HepG2 (cell line): ENCODE measurements at regions not wholly inside any gene's neighbourhood (a gene's known extent, or its start where the extent isn't known, plus 50 kb on each side); places are given as distances from the start of the nearest gene placed in this dataset.

ENCODE experiments used
- ATAC-seq: fragments of 200-7000 bp; cut with Tn5 transposase; 3 replicates; pipeline ENCODE4 v1.9.1; 2020; ENCODE audit warnings: mild to moderate bottlenecking, moderate library complexity
- BruUV-seq: library from RNA; stranded (reverse); fragments of 400-500 nt; replicated peaks from 2 replicates; lab custom pipeline; 2021; lab: Mats Ljungman, UMichigan
- CTCF ChIA-PET: fragments of 300-600 bp; formaldehyde crosslinking; extraction: SDS; loops from one replicate; lab custom pipeline; 2021; ENCODE audit warnings: low total read pairs, inconsistent platforms, low intra/inter-chr PET ratio; lab: Yijun Ruan, JAX
- POLR2A ChIA-PET: fragments of 350-600 bp; sonication (Branson Sonifier 250); formaldehyde crosslinking; loops from one replicate; lab custom pipeline; 2020; ENCODE audit warnings: antibody characterized with exemption, inconsistent platforms; lab: Yijun Ruan, JAX
- DNase-seq: peaks from one replicate; pipeline ENCODE4 v3.0.0-alpha.2; 2015; ENCODE audit warnings: low spot score
- FAIRE-seq: peaks from 3 replicates; lab custom pipeline; 2011; peaks lifted over from hg19 to GRCh38; lab: Jason Lieb, UNC
- H2AFZ ChIP-seq: one replicate; pipeline ENCODE4 v1.6.1; 2011; ENCODE audit warnings: low read length, inconsistent platforms
- H3K27ac ChIP-seq: fragments of 300-600 bp; 3 replicates; pipeline ENCODE4 v1.8.0; 2011; ENCODE audit warnings: mixed run types, mild to moderate bottlenecking, mixed read lengths, low read length, inconsistent platforms; ENCODE audit not compliant: insufficient read depth; ENCODE audit errors: extremely low read length
- H3K27me3 ChIP-seq, 2 experiments: fragments of 200-600 bp in 1 of 2; 2 replicates in 1 of 2; 3 replicates in 1 of 2; pipeline versions ENCODE4 v1.6.0 to v1.8.0; 2011; ENCODE audit warnings: low read length in 2 of 2, mild to moderate bottlenecking in 2 of 2, moderate library complexity in 2 of 2, inconsistent platforms in 1 of 2; ENCODE audit not compliant: insufficient read depth in 2 of 2, control insufficient read depth in 1 of 2
- H3K36me3 ChIP-seq, 2 experiments: fragments of 200-600 bp in 1 of 2; replicated peaks in 1 of 2; 2 replicates in 1 of 2; 3 replicates in 1 of 2; pipeline versions ENCODE4 v1.5.1 to v1.8.0; 2011; ENCODE audit warnings: low read length in 2 of 2, inconsistent platforms in 1 of 2; ENCODE audit not compliant: insufficient read depth in 2 of 2, control insufficient read depth in 1 of 2
- H3K4me1 ChIP-seq: 2 replicates; pipeline ENCODE4 v1.5.1; 2012; ENCODE audit warnings: low read length, inconsistent platforms; ENCODE audit not compliant: insufficient read depth
- H3K4me2 ChIP-seq: 2 replicates; pipeline ENCODE4 v1.6.0; 2011; ENCODE audit warnings: low read depth, low read length, inconsistent platforms
- H3K4me3 ChIP-seq, 3 experiments: fragments of 200-600 bp in 1 of 3; sonication (generic), shearing (Covaris generic) in 1 of 3; replicated peaks in 1 of 3; 2 replicates each; pipeline ENCODE4 v1.5.1; 2011 to 2016; ENCODE audit warnings: low read length in 3 of 3, inconsistent platforms in 2 of 3, low read depth in 2 of 3, mild to moderate bottlenecking in 2 of 3, control low read depth in 1 of 3, mixed read lengths in 1 of 3; ENCODE audit not compliant: insufficient read depth in 1 of 3
- H3K79me2 ChIP-seq: one replicate; pipeline ENCODE4 v1.6.1; 2011; ENCODE audit warnings: low read length, inconsistent platforms; ENCODE audit not compliant: insufficient read depth
- H3K9ac ChIP-seq: 2 replicates; pipeline ENCODE4 v1.6.0; 2011; ENCODE audit warnings: mild to moderate bottlenecking, low read depth, low read length, inconsistent platforms; ENCODE audit not compliant: insufficient read depth
- H3K9me3 ChIP-seq: 2 replicates; pipeline ENCODE4 v1.5.1; 2012; ENCODE audit warnings: mild to moderate bottlenecking, low read length
- H4K20me1 ChIP-seq: 2 replicates; pipeline ENCODE4 v1.6.0; 2011; ENCODE audit warnings: inconsistent platforms, mild to moderate bottlenecking, low read length, moderate library complexity; ENCODE audit not compliant: insufficient read depth
- FOSL2 ChIP-seq: sonication (generic); formaldehyde crosslinking; IDR thresholded peaks from 2 replicates; pipeline ENCODE4 v1.4.0; 2020; ENCODE audit warnings: missing genetic modification reagents
- HNF4A ChIP-seq: sonication (generic); formaldehyde crosslinking; IDR thresholded peaks from 2 replicates; pipeline ENCODE4 v1.4.0; 2020; ENCODE audit warnings: missing genetic modification reagents
- KDM3A ChIP-seq: IDR thresholded peaks from 2 replicates; pipeline ENCODE4 v1.6.1; 2018; ENCODE audit warnings: low read depth, missing compliant biosample characterization
- NR1H2 ChIP-seq: sonication (generic); formaldehyde crosslinking; IDR thresholded peaks from 2 replicates; pipeline ENCODE4 v1.8.1; 2022; ENCODE audit warnings: low read depth, missing genetic modification reagents, borderline replicate concordance
- POGZ ChIP-seq: sonication (generic); formaldehyde crosslinking; IDR thresholded peaks from 2 replicates; pipeline ENCODE4 v1.4.0; 2020; ENCODE audit warnings: mild to moderate bottlenecking, missing genetic modification reagents
- RBFOX2 ChIP-seq: fragments of 200-400 bp; formaldehyde crosslinking; IDR thresholded peaks from 2 replicates; pipeline ENCODE4 v1.6.1; 2017; ENCODE audit warnings: low read depth, mild to moderate bottlenecking, low read length
- SUZ12 ChIP-seq: fragments of 150-350 bp; IDR thresholded peaks from 2 replicates; pipeline ENCODE4 v1.6.1; 2014; ENCODE audit warnings: low read depth, low read length
- TEAD3 ChIP-seq: optimal IDR thresholded peaks from 2 replicates; pipeline ENCODE3; 2016; ENCODE audit warnings: borderline replicate concordance
- ZNF121 ChIP-seq: sonication (generic); formaldehyde crosslinking; IDR thresholded peaks from 2 replicates; pipeline ENCODE4 v1.5.0; 2020; ENCODE audit warnings: mild to moderate bottlenecking, missing genetic modification reagents
- ZNF263 ChIP-seq: sonication (generic); formaldehyde crosslinking; IDR thresholded peaks from 2 replicates; pipeline ENCODE4 v1.4.0; 2020; ENCODE audit warnings: missing genetic modification reagents
- ZNF460 ChIP-seq: sonication (generic); formaldehyde crosslinking; IDR thresholded peaks from 2 replicates; pipeline ENCODE4 v1.5.1; 2020; ENCODE audit warnings: missing genetic modification reagents, mild to moderate bottlenecking, borderline replicate concordance
- ZNF549 ChIP-seq: sonication (generic); formaldehyde crosslinking; IDR thresholded peaks from 2 replicates; pipeline ENCODE4 v1.5.0; 2020; ENCODE audit warnings: missing genetic modification reagents
- WGBS: methylation state at CpG from one replicate; pipeline ENCODE4 v1.1.6; 2017; ENCODE audit warnings: low lambda C conversion rate; 5-methylcytosine and 5-hydroxymethylcytosine counted together
- in situ Hi-C: cut with HindIII; loops from 2 replicates; pipeline ENCODE4 v1.10.0; 2017; ENCODE audit warnings: low pct_unique_long_range_greater_than_20kb; ENCODE audit not compliant: extremely low pct_ligation_motif_present
- intact Hi-C: fragments of 100-400 bp; cut with micrococcal nuclease; formaldehyde crosslinking; loops from one replicate; pipeline ENCODE4 v1.10.0; 2022; ENCODE audit not compliant: unreplicated experiment
- TF ChIP-seq, protein P1 (sequence below): sonication (generic); formaldehyde crosslinking; IDR thresholded peaks from 2 replicates; pipeline ENCODE4 v1.5.0; 2020; ENCODE audit warnings: mild to moderate bottlenecking, missing genetic modification reagents
- TF ChIP-seq, protein P2 (sequence below): sonication (generic); formaldehyde crosslinking; IDR thresholded peaks from 2 replicates; pipeline ENCODE4 v1.4.0; 2020; ENCODE audit warnings: missing genetic modification reagents
- TF ChIP-seq, protein P3 (sequence below): sonication (generic); formaldehyde crosslinking; IDR thresholded peaks from 2 replicates; pipeline ENCODE4 v1.5.1; 2020; ENCODE audit warnings: mild to moderate bottlenecking, missing genetic modification reagents, moderate library complexity
- TF ChIP-seq, protein P4 (sequence below): IDR thresholded peaks from 2 replicates; pipeline ENCODE4 v1.6.1; 2012; ENCODE audit warnings: inconsistent platforms

DNA sequence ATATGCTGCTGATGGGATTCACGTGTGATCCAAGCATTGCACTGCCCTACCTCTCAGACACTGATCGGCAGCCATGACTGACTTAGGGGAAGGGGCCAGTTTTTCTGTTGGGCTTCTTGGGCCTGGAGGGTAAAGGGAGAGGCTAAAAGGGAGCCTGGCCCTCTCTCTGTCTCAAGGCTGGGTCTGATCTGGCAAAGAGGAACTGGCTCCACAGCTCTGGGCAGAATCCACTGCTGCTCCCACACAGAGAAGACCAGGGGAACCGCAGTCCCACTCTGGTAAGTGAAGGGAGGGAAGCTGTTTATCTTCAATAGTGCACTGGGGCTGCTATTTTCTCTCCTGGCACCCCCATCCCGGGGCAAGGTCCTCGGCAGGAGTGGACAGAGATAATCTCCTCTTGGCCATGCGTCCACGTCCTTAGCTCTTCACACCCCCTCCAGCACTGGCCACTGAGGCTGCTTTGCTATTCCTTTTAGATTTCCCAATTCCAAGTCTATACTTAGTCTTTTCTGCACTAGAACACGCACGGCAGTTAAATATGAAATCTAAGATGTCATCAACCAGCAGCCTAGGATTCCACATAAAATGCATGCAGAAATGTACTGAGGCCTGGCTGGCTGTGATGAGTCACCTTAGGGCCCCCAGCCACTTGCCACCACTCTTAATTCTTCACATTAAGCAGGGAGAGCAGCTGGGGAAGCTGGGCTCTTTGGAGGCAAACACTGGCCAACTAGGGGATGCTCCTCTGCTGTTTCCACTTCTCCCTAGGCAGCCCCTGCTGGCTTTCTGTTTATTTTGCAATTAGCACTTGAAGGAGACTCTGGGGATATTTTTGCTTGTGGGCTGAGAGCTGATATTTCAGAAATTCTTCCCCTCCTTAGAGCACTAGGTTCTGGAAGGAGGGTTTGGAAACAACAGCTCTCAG lies 87.8 kb upstream of the ARMC2 start:
- no peak for DNase-seq
- Histone ChIP-seq H3K4me3 (no peak overlapping the region), H2AFZ (no peak overlapping the region), H3K36me3 (no peaks in the 10 kb centered on the region), H3K27ac (no peak overlapping the region), H3K79me2 (no peaks in the 10 kb centered on the region), H3K9ac (no peak overlapping the region), H3K4me2 (peak overlapping the region; percentile 45), H4K20me1 (no peaks in the 10 kb centered on the region), H3K4me1 (peaks cover 84% of the 10 kb centered on the region), H3K9me3 (no peaks in the 10 kb centered on the region), H3K27me3 (no peaks in the 10 kb centered on the region)
- no peak for FAIRE-seq
- in situ Hi-C loops (no loop called here), intact Hi-C loops (loop anchor here (5.0 kb wide), 1 partner anchor 33 kb away; no protein-coding TSS in a partner anchor)
- no peak for ATAC-seq
- BruUV-seq, result no TSS peak
- CTCF ChIA-PET, result no interaction called here
- WGBS, result 60% methylated on average over 8 of the region's 9 CpGs
- POLR2A ChIA-PET, result no interaction called here
- TF ChIP-seq, protein P1, sequence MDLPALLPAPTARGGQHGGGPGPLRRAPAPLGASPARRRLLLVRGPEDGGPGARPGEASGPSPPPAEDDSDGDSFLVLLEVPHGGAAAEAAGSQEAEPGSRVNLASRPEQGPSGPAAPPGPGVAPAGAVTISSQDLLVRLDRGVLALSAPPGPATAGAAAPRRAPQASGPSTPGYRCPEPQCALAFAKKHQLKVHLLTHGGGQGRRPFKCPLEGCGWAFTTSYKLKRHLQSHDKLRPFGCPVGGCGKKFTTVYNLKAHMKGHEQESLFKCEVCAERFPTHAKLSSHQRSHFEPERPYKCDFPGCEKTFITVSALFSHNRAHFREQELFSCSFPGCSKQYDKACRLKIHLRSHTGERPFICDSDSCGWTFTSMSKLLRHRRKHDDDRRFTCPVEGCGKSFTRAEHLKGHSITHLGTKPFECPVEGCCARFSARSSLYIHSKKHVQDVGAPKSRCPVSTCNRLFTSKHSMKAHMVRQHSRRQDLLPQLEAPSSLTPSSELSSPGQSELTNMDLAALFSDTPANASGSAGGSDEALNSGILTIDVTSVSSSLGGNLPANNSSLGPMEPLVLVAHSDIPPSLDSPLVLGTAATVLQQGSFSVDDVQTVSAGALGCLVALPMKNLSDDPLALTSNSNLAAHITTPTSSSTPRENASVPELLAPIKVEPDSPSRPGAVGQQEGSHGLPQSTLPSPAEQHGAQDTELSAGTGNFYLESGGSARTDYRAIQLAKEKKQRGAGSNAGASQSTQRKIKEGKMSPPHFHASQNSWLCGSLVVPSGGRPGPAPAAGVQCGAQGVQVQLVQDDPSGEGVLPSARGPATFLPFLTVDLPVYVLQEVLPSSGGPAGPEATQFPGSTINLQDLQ, result no peak
- TF ChIP-seq TEAD3 (peak; percentile 20), POGZ (CRISPR knock-in tag) (peak; percentile 15; the same call in 1 of the 2 replicates), NR1H2 (CRISPR knock-in tag) (no peak), ZNF460 (CRISPR knock-in tag) (no peak), KDM3A (CRISPR knock-in tag) (no peak), RBFOX2 (no peak), HNF4A (0 out of 2 replicates have a peak, but pooled peaks have one; percentile 19), ZNF549 (no peak), ZNF263 (CRISPR knock-in tag) (no peak), FOSL2 (CRISPR knock-in tag) (peak; percentile 56), SUZ12 (no peak), ZNF121 (CRISPR knock-in tag) (no peak)
- TF ChIP-seq, protein P2, sequence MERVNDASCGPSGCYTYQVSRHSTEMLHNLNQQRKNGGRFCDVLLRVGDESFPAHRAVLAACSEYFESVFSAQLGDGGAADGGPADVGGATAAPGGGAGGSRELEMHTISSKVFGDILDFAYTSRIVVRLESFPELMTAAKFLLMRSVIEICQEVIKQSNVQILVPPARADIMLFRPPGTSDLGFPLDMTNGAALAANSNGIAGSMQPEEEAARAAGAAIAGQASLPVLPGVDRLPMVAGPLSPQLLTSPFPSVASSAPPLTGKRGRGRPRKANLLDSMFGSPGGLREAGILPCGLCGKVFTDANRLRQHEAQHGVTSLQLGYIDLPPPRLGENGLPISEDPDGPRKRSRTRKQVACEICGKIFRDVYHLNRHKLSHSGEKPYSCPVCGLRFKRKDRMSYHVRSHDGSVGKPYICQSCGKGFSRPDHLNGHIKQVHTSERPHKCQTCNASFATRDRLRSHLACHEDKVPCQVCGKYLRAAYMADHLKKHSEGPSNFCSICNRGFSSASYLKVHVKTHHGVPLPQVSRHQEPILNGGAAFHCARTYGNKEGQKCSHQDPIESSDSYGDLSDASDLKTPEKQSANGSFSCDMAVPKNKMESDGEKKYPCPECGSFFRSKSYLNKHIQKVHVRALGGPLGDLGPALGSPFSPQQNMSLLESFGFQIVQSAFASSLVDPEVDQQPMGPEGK (CRISPR knock-in tag), result peak; percentile 49
- TF ChIP-seq, protein P3, sequence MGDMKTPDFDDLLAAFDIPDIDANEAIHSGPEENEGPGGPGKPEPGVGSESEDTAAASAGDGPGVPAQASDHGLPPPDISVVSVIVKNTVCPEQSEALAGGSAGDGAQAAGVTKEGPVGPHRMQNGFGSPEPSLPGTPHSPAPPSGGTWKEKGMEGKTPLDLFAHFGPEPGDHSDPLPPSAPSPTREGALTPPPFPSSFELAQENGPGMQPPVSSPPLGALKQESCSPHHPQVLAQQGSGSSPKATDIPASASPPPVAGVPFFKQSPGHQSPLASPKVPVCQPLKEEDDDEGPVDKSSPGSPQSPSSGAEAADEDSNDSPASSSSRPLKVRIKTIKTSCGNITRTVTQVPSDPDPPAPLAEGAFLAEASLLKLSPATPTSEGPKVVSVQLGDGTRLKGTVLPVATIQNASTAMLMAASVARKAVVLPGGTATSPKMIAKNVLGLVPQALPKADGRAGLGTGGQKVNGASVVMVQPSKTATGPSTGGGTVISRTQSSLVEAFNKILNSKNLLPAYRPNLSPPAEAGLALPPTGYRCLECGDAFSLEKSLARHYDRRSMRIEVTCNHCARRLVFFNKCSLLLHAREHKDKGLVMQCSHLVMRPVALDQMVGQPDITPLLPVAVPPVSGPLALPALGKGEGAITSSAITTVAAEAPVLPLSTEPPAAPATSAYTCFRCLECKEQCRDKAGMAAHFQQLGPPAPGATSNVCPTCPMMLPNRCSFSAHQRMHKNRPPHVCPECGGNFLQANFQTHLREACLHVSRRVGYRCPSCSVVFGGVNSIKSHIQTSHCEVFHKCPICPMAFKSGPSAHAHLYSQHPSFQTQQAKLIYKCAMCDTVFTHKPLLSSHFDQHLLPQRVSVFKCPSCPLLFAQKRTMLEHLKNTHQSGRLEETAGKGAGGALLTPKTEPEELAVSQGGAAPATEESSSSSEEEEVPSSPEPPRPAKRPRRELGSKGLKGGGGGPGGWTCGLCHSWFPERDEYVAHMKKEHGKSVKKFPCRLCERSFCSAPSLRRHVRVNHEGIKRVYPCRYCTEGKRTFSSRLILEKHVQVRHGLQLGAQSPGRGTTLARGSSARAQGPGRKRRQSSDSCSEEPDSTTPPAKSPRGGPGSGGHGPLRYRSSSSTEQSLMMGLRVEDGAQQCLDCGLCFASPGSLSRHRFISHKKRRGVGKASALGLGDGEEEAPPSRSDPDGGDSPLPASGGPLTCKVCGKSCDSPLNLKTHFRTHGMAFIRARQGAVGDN (CRISPR knock-in tag), result peak; percentile 50
- TF ChIP-seq, protein P4, sequence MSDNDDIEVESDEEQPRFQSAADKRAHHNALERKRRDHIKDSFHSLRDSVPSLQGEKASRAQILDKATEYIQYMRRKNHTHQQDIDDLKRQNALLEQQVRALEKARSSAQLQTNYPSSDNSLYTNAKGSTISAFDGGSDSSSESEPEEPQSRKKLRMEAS, result peak; percentile 31; the same call in 1 of the 2 replicates
